H54 (cell line): ENCODE measurements at regions not wholly inside any gene's neighbourhood (a gene's known extent, or its start where the extent isn't known, plus 50 kb on each side); places are given as distances from the start of the nearest gene placed in this dataset.

Experiments used
- DNase-seq: peaks from one replicate; pipeline ENCODE4 v3.0.0; 2011; ENCODE audit warnings: low spot score, mixed read lengths; ENCODE audit not compliant: insufficient read length
- FAIRE-seq: peaks from 3 replicates; lab custom pipeline; 2011; peaks lifted over from hg19 to GRCh38; lab: Jason Lieb, UNC
- POLR2A ChIP-seq: IDR thresholded peaks from 2 replicates; pipeline ENCODE4 v1.6.1; 2011; ENCODE audit warnings: low read depth, mild to moderate bottlenecking, low read length

DNA sequence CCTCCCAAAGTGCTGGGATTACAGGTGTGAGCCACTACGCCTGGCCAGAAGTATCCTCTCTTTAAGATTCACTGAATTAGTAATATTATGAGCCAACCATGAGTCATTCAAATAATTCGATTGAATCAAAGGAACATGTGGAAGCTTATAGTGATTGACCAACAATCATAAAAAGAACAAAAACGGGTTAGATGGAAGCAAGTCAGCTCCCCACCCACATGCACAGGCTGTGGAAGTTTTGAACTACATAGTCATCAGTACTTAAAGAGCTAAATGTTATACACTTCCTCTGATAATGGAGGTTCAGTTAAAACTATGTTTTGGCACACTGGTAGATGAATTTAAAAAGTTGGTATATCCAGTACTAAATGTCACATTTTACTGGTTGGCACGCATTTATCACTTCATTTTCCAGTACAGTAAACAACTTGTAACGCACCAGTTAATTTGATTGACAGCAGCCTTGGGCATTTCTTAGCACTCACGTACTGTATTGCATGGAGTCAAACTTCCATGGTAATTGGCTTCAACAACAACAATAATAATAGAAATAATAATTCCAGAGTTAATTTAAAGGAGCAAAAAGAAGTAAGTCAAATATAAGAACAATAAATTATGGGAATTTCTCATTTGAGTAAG is 1107.3 kb upstream of the MAP3K7 start:
- no peak for TF ChIP-seq POLR2A
- DNase-seq (no peak), FAIRE-seq (no peak)

- no peak for FAIRE-seq
- no peak for DNase-seq
- TF ChIP-seq POLR2A: no peak
Measured at GRCh38 chr6:91691449-91691848, 1104.6 kb upstream of the MAP3K7 start.

- DNase-seq: no peak
- TF ChIP-seq POLR2A: no peak
- no peak for FAIRE-seq
Measured at GRCh38 chr6:91683240-91683639, 1096.4 kb upstream of the MAP3K7 start.

DNA sequence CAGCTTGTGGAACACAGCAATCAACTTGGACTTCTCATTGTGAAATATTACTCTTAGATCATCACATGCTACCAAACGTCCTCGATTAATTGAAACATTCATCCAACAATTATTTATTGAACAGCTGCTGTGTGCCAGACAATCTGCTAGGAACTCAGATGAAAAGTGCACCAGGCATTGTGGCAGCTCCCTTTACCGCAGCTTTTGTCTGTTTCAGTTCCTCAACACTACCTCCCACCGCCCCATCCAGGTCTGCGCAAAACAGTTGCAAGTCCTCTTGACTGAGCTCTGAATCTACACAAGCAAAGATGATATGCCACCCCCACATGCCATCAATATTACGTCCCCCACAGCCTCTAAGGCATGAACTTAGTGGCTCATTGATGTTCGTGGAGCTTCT is 1094.4 kb upstream of the MAP3K7 start:
- DNase-seq: no peak

DNA sequence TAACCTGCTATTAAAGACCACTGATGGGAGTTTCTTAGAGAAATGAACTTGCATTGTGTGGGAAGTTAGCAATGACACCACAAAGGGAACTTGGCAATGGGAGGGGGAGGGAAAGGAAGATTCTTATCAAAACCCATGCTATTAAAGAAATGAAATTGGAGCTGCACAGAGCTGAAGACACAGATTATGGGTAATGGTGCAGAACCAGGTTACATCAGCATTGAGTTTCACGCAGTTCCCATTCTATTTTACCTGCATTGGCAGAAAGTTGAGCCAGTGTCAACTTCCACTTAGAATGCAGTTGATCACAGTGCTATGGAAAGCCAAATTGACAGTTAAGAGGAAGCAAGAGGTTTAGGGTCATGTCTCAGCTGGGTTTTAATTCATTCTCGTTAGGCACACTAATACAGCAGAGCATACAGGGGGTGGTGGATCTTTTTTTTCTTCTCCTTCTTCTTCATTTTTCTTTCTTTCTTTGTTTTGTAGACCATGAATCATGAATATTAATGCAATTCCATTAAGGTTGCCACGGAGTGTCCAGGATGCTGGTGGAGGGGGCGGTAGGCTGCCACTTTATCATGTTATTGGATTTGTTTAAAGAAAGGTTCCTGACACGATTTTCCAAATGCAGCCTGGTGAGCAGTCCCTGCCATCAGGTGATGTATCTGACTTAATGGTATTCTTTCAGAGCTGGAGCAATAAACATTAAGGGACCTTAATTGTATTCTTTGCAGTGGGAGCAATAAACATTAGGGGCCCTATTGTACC is 1092.0 kb upstream of the MAP3K7 start:
- DNase-seq (no peak), FAIRE-seq (no peak)
- no peak for TF ChIP-seq POLR2A

More for the DNA sequence above, 1094.4 kb upstream of the MAP3K7 start:
- TF ChIP-seq POLR2A: no peak
- FAIRE-seq: no peak

- DNase-seq: no peak
- TF ChIP-seq POLR2A: no peak
- FAIRE-seq: no peak
Measured at GRCh38 chr6:91672201-91672600, 1085.3 kb upstream of the MAP3K7 start.

DNA sequence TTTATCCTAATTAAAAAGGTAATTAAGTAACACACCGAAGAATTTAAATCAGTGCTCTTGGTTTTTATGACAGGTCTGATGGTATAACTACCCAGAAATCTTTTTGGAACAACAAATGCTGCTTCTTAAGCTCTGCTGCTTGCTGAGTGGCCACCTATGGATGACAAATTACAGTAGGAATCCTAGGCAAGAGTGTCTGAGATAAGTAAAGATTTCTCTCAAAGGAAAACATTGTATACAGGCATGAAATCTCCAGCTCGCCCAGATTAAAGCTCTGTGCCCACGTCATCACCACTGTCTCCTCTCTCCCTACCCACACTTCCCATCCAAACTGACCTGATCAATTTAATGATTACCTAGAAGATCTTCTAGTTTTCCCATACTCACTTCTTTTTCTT is 1083.0 kb upstream of the MAP3K7 start:
- no peak for FAIRE-seq
- TF ChIP-seq POLR2A: no peak
- no peak for DNase-seq

DNA sequence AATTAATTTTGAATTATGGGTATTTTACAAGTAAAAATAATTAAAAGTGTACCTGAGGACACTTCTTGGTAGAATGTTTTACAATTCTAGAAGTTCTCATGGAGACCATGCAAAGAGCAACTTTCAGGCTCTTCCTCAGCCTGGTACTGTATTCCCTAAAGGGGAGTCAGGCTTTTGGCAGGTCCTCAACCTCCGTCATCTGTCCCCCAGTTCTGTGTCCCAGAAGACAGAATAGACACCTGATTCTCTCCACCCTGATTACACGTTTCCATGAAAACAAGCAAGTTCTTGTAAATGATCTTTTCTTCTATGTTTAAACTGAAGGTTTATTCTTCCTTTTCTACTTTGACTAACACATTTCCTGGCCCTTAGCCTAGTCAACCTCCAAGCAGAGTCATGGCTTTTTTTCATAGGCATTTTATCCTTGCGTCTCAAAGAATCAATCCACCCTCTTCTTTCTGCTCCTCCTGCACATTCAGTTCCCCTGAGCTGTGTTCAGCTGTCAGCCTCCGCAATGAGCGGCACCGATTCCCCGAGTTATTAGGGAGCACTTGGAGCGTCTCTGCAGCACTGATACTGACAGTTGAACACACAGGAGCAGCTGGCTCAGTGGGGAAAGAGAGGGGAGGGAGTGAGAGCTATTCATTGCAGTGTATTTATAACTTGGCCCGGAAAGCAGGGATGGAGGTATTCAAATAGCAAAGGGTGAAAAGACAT is 1082.4 kb upstream of the MAP3K7 start:
- DNase-seq: no peak
- no peak for FAIRE-seq
- no peak for TF ChIP-seq POLR2A

GRCh38 chr6:91667596-91667995 is 1080.7 kb upstream of the MAP3K7 start:
- no peak for DNase-seq
- no peak for TF ChIP-seq POLR2A
- FAIRE-seq: no peak

DNA sequence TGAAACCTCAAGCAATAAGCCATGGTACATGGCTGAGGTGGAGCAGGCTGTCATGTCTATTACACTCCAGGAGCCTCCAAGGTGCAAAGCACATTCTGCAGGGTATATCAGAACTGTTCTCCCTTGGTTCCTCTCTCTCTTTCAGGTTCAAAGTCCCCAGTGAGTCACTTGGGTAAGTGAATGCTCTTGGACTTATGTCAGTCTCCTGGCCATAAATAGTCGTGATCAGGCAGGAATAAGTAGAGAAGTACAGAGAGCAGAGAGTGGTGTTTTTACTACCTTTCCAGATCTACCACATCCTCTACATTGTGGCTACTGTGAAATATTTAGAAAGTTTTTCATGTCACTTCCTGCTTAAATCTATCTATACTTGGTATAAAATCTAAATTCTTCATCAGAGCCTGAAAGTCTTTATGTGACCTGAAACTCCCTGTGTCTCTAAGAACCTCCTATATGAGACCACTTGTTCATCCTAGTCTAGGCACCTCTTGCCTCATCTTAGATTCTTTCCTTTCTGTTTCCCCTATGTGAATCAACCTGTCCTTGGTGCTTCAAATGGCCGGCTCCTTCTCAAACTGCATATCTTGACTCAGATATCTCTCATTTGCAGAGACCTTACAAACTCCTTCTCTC is 1077.6 kb upstream of the MAP3K7 start:
- FAIRE-seq (no peak), DNase-seq (no peak)
- no peak for TF ChIP-seq POLR2A

DNA sequence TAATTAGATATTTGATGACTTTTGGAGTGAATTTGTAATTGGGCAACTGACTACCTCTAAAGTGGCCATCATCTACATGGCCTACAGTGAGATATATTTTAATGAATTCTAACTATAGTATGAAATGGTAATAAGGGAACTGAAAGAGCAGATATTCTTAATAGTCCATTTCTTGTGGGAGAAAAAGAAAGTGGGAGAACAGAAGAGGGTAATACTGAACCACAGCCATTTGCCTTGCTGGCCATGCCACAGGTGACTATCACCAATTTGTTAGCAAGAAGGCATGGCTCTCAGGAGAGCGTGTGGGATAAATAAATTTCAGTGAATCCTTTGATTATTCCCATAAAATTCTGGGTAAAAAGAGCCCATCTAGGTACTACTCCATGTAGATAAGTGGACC is 1074.0 kb upstream of the MAP3K7 start:
- DNase-seq: no peak
- FAIRE-seq: no peak

DNA sequence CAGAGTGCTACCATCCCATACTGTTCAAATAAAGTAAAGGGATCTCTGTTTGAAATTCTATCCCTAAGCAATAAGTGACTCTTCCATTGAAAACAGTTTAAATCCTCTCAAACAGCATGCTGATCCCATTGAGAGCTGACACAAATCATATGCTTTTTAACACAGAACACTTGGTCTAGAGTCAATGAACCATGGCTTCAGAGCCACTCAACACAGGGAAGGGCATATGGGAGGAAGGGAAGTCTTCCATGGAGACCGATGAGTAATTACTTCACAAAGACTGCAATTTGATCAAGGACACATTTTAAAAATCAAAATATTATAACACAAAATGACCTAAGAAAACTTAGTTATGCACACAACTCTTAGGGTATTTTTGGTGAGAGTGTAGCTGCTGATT is 1073.0 kb upstream of the MAP3K7 start:
- DNase-seq (no peak), FAIRE-seq (no peak)
- no peak for TF ChIP-seq POLR2A

More for the DNA sequence above, 1074.0 kb upstream of the MAP3K7 start:
- no peak for TF ChIP-seq POLR2A

DNA sequence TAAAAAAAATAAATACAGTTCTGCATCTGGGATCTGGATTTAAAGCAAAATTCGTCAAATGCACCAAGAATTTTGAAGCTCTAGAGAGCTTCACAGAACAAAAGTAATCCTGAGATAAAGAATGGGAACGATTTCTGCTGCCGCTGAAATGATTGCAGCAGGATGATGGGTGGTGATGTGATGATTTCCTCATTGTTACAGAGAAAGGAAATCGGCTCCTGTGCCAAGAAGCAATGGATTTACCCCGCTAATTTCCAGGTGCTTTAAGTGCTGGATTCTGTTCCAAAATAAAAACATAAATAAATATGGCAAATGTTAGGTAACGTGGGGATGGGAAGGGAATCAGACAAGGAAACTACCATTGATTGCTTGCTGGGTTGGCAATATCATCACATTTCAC is 1067.9 kb upstream of the MAP3K7 start:
- no peak for DNase-seq
- FAIRE-seq: no peak
- no peak for TF ChIP-seq POLR2A

DNA sequence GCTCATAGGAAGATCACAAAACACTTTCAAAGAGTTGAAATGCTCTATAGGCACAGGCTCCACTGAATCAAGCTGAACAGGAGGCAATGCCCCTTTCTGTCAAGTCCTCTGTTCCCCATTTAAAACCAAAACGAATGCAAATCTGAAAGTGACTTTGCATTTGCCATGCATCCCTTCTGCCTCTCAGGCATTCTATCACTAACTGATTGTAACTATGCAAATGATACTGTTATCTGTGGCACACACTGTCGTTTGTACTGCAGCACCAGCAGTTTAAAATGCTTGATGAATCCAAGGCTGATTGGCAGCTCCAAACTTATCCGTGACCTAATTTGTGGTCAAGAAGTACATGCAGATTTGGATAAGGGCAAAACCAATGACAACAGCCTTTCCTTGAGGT is 1067.5 kb upstream of the MAP3K7 start:
- no peak for DNase-seq
- no peak for FAIRE-seq
- TF ChIP-seq POLR2A: no peak
